Gastroesophageal sphincter (tissue), 4 donors: ENCODE measurements at regions not wholly inside any gene's neighbourhood (a gene's known extent, or its start where the extent isn't known, plus 50 kb on each side); places are given as distances from the start of the nearest gene placed in this dataset.

Experiments used
- ATAC-seq: fragments of 150-250 bp; one replicate; pipeline ENCODE4 v1.9.1; 2016; ENCODE audit warnings: mild to moderate bottlenecking, moderate library complexity
- H3K27ac ChIP-seq, 4 donors: fragments of 200-600 bp; sonication (generic) in 3 of 4; 1 replicate in 3 of 4; 2 replicates in 1 of 4; pipeline ENCODE4 v1.5.1; 2016 to 2019
- H3K27me3 ChIP-seq: fragments of 200-600 bp; sonication (generic); one replicate; pipeline ENCODE4 v1.5.1; 2019
- H3K36me3 ChIP-seq, 2 donors: fragments of 200-600 bp; sonication (generic); one replicate each; pipeline ENCODE4 v1.5.1; 2019; ENCODE audit warnings: control low read depth in 1 of 2
- H3K4me1 ChIP-seq, 3 donors: fragments of 200-600 bp; sonication (generic); 1 replicate in 2 of 3; 2 replicates in 1 of 3; pipeline ENCODE4 v1.5.1; 2016 to 2019; ENCODE audit warnings: control low read depth in 2 of 3
- H3K4me3 ChIP-seq, 2 donors: fragments of 200-600 bp; sonication (generic); one replicate each; pipeline ENCODE4 v1.5.1; 2019; ENCODE audit warnings: mild to moderate bottlenecking in 1 of 2, moderate library complexity in 1 of 2
- H3K9me3 ChIP-seq, 3 donors: fragments of 200-600 bp; sonication (generic); one replicate each; pipeline ENCODE4 v1.5.1; 2017 to 2019; ENCODE audit warnings: control low read depth in 2 of 3
- CTCF ChIP-seq, 4 experiments: fragments of 200-600 bp in 2 of 4; fragments of 450-650 bp in 2 of 4; sonication (generic) in 1 of 4; IDR thresholded peaks; one replicate each; pipeline ENCODE4 v1.5.1; 2017 to 2019; ENCODE audit warnings: antibody characterized with exemption in 4 of 4, mild to moderate bottlenecking in 2 of 4, moderate library complexity in 2 of 4
- EP300 ChIP-seq: sonication (generic); formaldehyde crosslinking; IDR thresholded peaks from one replicate; pipeline ENCODE4 v1.6.1; 2017; ENCODE audit warnings: antibody characterized with exemption, mild to moderate bottlenecking
- POLR2A ChIP-seq, 2 donors: fragments of 450-650 bp; IDR thresholded peaks; one replicate each; pipeline ENCODE4 v1.6.1; 2017; ENCODE audit warnings: antibody characterized with exemption in 2 of 2, mild to moderate bottlenecking in 2 of 2, moderate library complexity in 1 of 2
- POLR2AphosphoS5 ChIP-seq: sonication (generic); formaldehyde crosslinking; IDR thresholded peaks from one replicate; pipeline ENCODE4 v1.6.1; 2017; ENCODE audit warnings: antibody characterized with exemption
- WGBS, 2 donors: methylation state at CpG; one replicate each; pipeline ENCODE4 v1.1.5; 2018; ENCODE audit warnings: low coverage in 1 of 2; 5-methylcytosine and 5-hydroxymethylcytosine counted together

- Histone ChIP-seq H3K9me3 (peaks cover 0 to 3% (median 0%) of the 10 kb centered on the region in 3 donors), H3K27me3 (no peaks in the 10 kb centered on the region), H3K36me3 (no peaks in the 10 kb centered on the region), H3K4me1 (peaks cover 0 to 7% (median 0%) of the 10 kb centered on the region in 3 donors), H3K27ac (no peak overlapping the region), H3K4me3 (no peak overlapping the region)
- WGBS, 2 donors, result 3 to 11% methylated on average over 4 of the region's 4 CpGs
- TF ChIP-seq CTCF (IDR thresholded peaks at IDR 0.05), result peak; percentile 12 to 60 (median 36)
- no peak for TF ChIP-seq POLR2A (IDR thresholded peaks at IDR 0.05)
- TF ChIP-seq EP300, result no peak
- TF ChIP-seq POLR2AphosphoS5, result no peak
- ATAC-seq, result no peak
Observed at GRCh38 chr2:196453613-196454047, 185.9 kb upstream of the CCDC150 start.

DNA sequence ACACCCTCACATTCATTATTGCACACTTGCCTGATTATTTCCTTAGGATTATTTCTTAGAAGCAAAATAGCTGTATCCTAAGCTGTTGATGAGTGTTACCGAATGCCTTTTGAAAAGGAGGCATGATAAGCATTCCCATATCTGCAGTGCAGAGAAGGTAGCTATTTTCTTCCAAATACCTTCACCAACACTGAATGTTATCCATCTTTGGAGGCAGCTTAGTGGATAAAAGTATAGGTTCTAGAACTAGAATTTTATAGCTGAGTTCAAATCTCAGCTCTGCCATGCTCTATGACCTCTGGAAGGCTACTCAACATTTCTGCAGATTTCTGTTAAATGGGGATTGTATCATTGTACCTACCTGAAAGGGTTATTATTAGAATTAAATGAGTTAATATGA lies 185.0 kb upstream of the CCDC150 start:
- Histone ChIP-seq H3K4me3 (no peak overlapping the region), H3K27ac (no peak overlapping the region), H3K9me3 (peaks cover 0 to 3% (median 0%) of the 10 kb centered on the region in 3 donors), H3K36me3 (no peaks in the 10 kb centered on the region), H3K4me1 (peaks cover 0 to 7% (median 0%) of the 10 kb centered on the region in 3 donors), H3K27me3 (no peaks in the 10 kb centered on the region)
- TF ChIP-seq EP300 (no peak), CTCF (IDR thresholded peaks at IDR 0.05) (no peak), POLR2A (IDR thresholded peaks at IDR 0.05) (no peak), POLR2AphosphoS5 (no peak)
- no peak for ATAC-seq
- 75 to 89% methylated on average over 1 of the region's 1 CpG for WGBS, 2 donors

DNA sequence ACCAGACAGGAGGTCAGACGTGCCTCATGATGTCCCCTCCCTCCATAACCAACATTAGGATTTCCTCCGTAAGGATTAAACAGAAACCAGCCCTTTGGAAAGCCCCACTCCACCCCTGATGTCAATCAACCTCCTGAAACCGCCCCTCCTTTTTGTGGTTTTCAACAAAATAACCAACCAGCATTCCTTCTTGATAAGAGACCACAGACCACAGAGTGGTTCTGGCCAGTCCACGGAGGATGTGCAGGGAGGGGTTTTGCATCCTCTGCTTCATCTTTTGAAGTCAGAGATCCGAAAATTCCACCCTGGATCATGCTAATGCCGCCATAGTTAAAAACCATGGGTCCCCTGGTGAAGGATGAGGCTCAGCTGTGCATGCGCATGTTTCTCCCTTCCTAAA lies 180.0 kb upstream of the CCDC150 start:
- Histone ChIP-seq H3K4me3 (no peak overlapping the region), H3K27me3 (no peaks in the 10 kb centered on the region), H3K9me3 (peaks cover 0 to under 1% (median 0%) of the 10 kb centered on the region in 3 donors), H3K27ac (no peak overlapping the region), H3K36me3 (no peaks in the 10 kb centered on the region), H3K4me1 (no peaks in the 10 kb centered on the region)
- ATAC-seq, result no peak
- WGBS, 2 donors, result 66 to 73% methylated on average over 2 to 6 of the region's 7 CpGs
- no peak for TF ChIP-seq CTCF (IDR thresholded peaks at IDR 0.05)
- no peak for TF ChIP-seq POLR2AphosphoS5
- no peak for TF ChIP-seq POLR2A (IDR thresholded peaks at IDR 0.05)
- TF ChIP-seq EP300, result no peak

DNA sequence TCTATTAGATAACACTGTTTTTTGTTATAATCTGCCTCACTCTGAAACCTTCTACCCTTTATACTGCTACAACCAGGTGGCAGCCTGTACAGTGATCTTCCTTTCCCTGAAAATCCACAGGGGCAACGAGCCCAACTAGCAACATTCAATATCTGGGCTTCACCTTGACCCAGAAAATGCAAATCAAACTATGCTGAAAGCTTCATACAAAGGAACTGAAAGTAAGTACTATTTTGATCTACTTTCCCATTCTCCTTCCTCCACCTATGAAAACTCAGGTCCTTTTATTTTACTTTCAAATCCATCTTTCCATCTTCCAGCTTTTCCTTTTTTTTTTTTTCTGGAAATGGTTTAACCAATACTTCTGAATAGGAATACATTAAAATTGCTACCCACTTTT lies 175.8 kb upstream of the CCDC150 start:
- no peak for ATAC-seq
- H3K27me3 ChIP-seq, result no peaks in the 10 kb centered on the region
- TF ChIP-seq CTCF (IDR thresholded peaks at IDR 0.05) (no peak), EP300 (no peak), POLR2AphosphoS5 (no peak), POLR2A (IDR thresholded peaks at IDR 0.05) (no peak)
- H3K4me3 ChIP-seq, result no peak overlapping the region
- no peaks in the 10 kb centered on the region for H3K9me3 ChIP-seq
- no peaks in the 10 kb centered on the region for H3K4me1 ChIP-seq
- H3K27ac ChIP-seq, result no peak overlapping the region
- H3K36me3 ChIP-seq, result no peaks in the 10 kb centered on the region
- WGBS, 2 donors, result 33 to 71% methylated on average over 1 of the region's 1 CpG

DNA sequence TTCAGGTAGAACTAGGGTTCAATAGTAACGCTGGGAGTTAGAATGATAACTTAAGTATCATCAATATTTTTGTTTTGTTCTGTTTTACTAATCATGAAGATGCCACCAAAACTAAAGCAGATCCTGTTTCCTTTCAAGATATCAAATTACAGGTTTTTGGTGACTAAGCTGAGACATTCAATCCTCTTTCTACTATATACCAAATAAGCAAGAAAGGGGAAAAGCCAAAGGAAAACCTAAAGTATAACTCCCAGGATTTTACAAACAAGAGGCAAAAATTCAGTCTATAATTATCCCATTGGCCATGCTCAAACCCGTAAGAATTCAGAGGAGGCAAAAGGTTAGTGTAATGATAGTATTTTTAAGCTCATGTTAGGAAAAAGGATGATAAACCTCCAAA lies 175.2 kb upstream of the CCDC150 start:
- ATAC-seq, result no peak
- Histone ChIP-seq H3K4me3 (no peak overlapping the region), H3K9me3 (no peaks in the 10 kb centered on the region), H3K27ac (no peak overlapping the region), H3K27me3 (no peaks in the 10 kb centered on the region), H3K4me1 (no peaks in the 10 kb centered on the region), H3K36me3 (no peaks in the 10 kb centered on the region)
- whole genome bisulfite sequencing, 2 donors, result 73 to 91% methylated on average over 2 of the region's 2 CpGs
- TF ChIP-seq POLR2AphosphoS5, result no peak
- TF ChIP-seq POLR2A (IDR thresholded peaks at IDR 0.05), result no peak
- no peak for TF ChIP-seq EP300
- no peak for TF ChIP-seq CTCF (IDR thresholded peaks at IDR 0.05)
